ENCODE measurements at regions not wholly inside any gene's neighbourhood (a gene's known extent, or its start where the extent isn't known, plus 50 kb on each side); places are given as distances from the start of the nearest gene placed in this dataset.

GRCh38 chr19:13574933-13575332 lies 68.7 kb upstream of the CACNA1A start:
- TF ChIP-seq POLR2AphosphoS5 (IDR thresholded peaks at IDR 0.05; ENCODE audit: insufficient read depth in 1 of 2, low read depth in 1 of 2) (no peak), POLR2A (IDR thresholded peaks at IDR 0.05) (no peak), CTCF (IDR thresholded peaks at IDR 0.05) (no peak)
- no peaks in the 10 kb centered on the region for H3K9me3 ChIP-seq
- H3K4me1 ChIP-seq, result no peaks in the 10 kb centered on the region
- no peak overlapping the region for H3K27ac ChIP-seq
- no peak overlapping the region for H3K4me3 ChIP-seq
- H3K36me3 ChIP-seq, result no peaks in the 10 kb centered on the region
- no peaks in the 10 kb centered on the region for H3K27me3 ChIP-seq
- intact Hi-C loops (cut with DNase I), result no loop called here
- no peak for DNase-seq (ENCODE audit: extremely low spot score in 2 of 2)

- no peak overlapping the region for H3K27ac ChIP-seq
- no peaks in the 10 kb centered on the region for H3K9me3 ChIP-seq
- intact Hi-C loops (cut with DNase I), result no loop called here
- H3K27me3 ChIP-seq, result no peaks in the 10 kb centered on the region
- TF ChIP-seq CTCF (IDR thresholded peaks at IDR 0.05), result no peak
- TF ChIP-seq POLR2AphosphoS5 (IDR thresholded peaks at IDR 0.05; ENCODE audit: insufficient read depth in 1 of 2, low read depth in 1 of 2), result no peak
- no peak for TF ChIP-seq POLR2A (IDR thresholded peaks at IDR 0.05)
- no peak for DNase-seq (ENCODE audit: extremely low spot score in 2 of 2)
- no peak overlapping the region for H3K4me3 ChIP-seq
- no peaks in the 10 kb centered on the region for H3K36me3 ChIP-seq
- no peaks in the 10 kb centered on the region for H3K4me1 ChIP-seq
These were observed 66.9 kb upstream of the CACNA1A start for GRCh38 chr19:13573056-13573667.

GRCh38 chr19:13561461-13561860 lies 55.2 kb upstream of the CACNA1A start:
- no peaks in the 10 kb centered on the region for H3K9me3 ChIP-seq
- no peaks in the 10 kb centered on the region for H3K27me3 ChIP-seq
- H3K36me3 ChIP-seq, result no peaks in the 10 kb centered on the region
- no peaks in the 10 kb centered on the region for H3K4me1 ChIP-seq
- intact Hi-C loops (cut with DNase I), result no loop called here
- DNase-seq (ENCODE audit: extremely low spot score in 2 of 2), result no peak
- no peak for TF ChIP-seq POLR2AphosphoS5 (IDR thresholded peaks at IDR 0.05; ENCODE audit: insufficient read depth in 1 of 2, low read depth in 1 of 2)
- TF ChIP-seq POLR2A (IDR thresholded peaks at IDR 0.05), result no peak
- no peak for TF ChIP-seq CTCF (IDR thresholded peaks at IDR 0.05)
- no peak overlapping the region for H3K27ac ChIP-seq
- H3K4me3 ChIP-seq, result no peak overlapping the region

GRCh38 chr19:13557756-13558398 lies 51.6 kb upstream of the CACNA1A start:
- Histone ChIP-seq H3K4me3 (no peak overlapping the region), H3K27ac (no peak overlapping the region), H3K4me1 (no peaks in the 10 kb centered on the region), H3K36me3 (no peaks in the 10 kb centered on the region), H3K9me3 (no peaks in the 10 kb centered on the region), H3K27me3 (no peaks in the 10 kb centered on the region)
- no peak for DNase-seq (ENCODE audit: extremely low spot score in 2 of 2)
- intact Hi-C loops (cut with DNase I), result no loop called here
- TF ChIP-seq CTCF (IDR thresholded peaks at IDR 0.05), result no peak

- H3K9me3 ChIP-seq, result no peaks in the 10 kb centered on the region
- no peak overlapping the region for H3K4me3 ChIP-seq
- TF ChIP-seq POLR2AphosphoS5 (IDR thresholded peaks at IDR 0.05; ENCODE audit: insufficient read depth in 1 of 2, low read depth in 1 of 2), result no peak
- no peak for TF ChIP-seq CTCF (IDR thresholded peaks at IDR 0.05)
- TF ChIP-seq POLR2A (IDR thresholded peaks at IDR 0.05), result no peak
- H3K27ac ChIP-seq, result no peak overlapping the region
- DNase-seq (ENCODE audit: extremely low spot score in 2 of 2), result no peak
- no peaks in the 10 kb centered on the region for H3K27me3 ChIP-seq
- H3K36me3 ChIP-seq, result no peaks in the 10 kb centered on the region
- intact Hi-C loops (cut with DNase I), result no loop called here
- no peaks in the 10 kb centered on the region for H3K4me1 ChIP-seq
These were observed 50.3 kb upstream of the CACNA1A start for GRCh38 chr19:13556552-13556951.
